HG03558 (cell line): ENCODE measurements at regions not wholly inside any gene's neighbourhood (a gene's known extent, or its start where the extent isn't known, plus 50 kb on each side); places are given as distances from the start of the nearest gene placed in this dataset.
"Not testable (repeated sequence)": the region's sequence is repeated elsewhere in the genome, so short reads cannot be mapped to it uniquely, and the experiment has no call there.

Experiments
- ATAC-seq: cut with Tn5 transposase; IDR thresholded peaks from one replicate; pipeline ENCODE4 v1.9.1; 2021; ENCODE audit warnings: moderate number of reproducible peaks; ENCODE audit not compliant: unreplicated experiment; ENCODE audit errors: extremely low read depth

DNA sequence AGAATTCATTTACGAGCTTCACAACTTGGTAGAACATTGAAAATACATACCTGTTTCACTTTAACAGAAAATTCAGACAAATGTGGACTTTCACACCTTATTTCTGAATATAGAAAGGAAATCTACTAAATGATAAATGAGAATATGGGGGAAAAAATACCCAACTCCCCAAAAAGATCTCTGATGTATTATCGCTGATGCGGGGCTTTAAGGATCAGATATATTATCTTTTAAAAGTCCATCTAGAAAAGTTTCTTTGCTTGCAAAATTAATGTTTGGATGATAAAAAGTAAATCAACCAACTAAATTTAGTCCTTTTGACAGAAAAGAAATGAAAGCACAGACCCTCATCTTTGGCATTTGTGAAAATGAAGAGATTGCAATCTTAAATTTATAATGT, 540.1 kb upstream of the CHAC2 start:
- no peak for ATAC-seq

DNA sequence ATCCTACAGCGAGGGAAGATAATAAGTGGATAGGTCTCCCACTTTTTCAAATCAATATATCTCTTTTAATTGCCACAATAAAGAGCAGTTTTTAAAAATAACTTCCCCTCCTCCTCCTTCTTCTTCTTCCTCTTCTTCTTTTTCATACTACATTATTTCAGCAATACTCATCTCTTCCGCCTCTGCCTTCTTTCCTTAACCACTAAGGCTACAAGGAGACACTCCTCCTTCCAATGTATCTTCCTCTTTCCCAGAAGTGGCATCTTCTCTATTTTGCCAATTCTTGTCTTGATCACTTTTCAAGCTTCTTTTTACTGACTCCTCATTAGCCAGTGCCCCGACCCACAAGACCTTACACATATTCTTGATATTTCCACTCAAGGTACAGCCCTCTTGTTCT, 546.6 kb upstream of the CHAC2 start:
- no peak for ATAC-seq

DNA sequence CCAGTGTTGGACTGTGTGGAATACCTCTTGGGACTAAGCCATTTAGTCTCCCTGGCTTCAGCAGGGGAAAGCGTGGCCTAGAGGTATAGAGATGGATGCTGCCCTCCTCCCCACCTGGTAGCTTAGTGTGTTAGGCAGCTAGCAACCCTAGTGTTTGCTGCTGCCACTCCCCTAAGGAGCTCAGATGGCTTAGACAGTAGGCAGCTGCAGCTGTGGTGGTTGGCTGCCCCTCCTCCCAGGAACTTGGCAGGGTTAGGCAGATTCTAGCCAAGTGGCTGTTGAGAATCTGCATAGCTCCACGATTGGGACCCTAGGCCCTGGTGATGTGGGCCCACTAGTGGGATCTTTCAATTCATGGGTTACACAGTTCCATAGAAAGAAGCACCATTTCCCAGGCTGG, 550.4 kb upstream of the CHAC2 start:
- no peak for ATAC-seq

DNA sequence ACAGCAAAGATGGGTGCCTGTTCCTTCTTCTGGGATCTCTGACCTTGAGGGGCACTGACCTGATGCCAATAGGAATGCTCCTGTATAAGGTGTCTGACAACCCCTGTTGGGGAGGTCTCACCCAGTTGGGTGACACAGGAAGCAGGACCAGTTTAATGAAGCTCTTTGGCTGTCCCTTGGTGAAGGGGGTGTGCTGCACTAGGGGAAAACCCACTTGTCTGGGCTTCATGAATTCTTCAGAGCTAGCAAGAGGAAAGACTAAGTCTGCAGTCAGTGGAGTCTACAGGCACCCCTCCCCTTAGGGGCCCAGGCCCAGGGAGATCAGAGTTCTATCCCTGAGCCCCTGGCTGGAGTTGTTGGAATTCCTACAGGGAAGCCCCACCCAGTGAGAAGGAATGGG, 550.8 kb upstream of the CHAC2 start:
- no peak for ATAC-seq

DNA sequence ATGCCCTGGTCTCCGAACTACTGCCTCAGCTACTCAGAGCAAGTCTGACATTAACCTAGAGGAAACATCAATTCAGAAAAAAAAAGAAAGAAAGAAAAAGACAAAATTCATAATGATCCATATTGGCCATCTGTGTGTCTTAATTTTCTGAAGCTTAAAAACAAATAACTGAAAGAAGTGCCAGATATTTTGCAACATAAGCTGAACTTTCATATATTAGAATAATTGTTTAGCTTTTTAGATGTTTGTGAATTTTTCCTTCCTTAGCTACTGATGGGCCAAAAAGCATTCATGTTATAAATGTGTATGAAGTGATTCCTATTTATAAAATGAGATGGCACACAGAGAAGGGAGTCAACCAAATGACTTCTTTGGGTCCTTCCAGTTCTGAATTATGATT, 555.0 kb upstream of the CHAC2 start:
- no peak for ATAC-seq

DNA sequence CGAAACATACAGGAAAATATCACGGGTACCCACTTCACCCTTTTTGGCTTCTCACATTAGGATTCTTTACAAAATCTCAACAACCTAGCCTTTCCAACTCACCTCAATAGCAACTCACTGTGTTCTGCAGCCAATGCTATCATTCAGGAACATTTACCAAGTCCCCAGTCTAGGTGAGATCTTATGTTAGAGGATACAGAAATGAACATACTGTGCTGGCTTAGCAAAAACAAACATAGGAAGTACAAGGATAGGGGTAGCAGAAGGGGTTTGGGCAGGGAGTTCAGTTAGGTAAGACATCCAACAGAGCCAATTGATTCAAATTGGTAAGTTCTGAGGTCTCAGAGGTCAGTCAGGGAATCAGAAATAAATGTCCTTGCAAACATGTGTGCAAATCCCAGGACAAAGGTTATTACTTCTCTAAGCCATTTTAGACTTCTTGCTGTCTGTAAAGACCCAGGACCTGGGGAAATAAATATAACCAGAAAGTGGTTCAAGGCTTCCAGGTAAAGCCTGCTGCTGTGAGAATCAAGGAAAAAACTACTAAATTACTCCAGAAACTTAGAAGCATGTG, 556.3 kb upstream of the CHAC2 start:
- no peak for ATAC-seq

DNA sequence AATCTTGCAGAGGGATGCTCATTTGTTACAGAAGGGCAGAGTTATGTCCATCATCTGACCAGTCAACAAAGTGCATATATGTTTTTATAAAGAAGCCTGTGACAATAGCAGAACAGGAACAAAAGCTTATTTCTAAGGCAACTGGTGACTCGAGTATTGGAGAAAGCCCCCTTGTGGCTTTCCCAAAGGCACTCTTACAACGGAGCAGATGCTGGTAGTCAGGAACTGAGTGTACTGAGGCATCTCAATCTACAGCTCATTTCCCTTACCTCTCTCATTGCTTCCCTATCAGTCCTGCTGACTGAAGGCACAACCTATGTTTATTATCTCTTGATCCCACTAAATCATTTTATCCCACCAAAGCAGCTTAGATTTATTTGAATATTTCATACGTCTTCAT, 557.1 kb upstream of the CHAC2 start:
- ATAC-seq = no peak

DNA sequence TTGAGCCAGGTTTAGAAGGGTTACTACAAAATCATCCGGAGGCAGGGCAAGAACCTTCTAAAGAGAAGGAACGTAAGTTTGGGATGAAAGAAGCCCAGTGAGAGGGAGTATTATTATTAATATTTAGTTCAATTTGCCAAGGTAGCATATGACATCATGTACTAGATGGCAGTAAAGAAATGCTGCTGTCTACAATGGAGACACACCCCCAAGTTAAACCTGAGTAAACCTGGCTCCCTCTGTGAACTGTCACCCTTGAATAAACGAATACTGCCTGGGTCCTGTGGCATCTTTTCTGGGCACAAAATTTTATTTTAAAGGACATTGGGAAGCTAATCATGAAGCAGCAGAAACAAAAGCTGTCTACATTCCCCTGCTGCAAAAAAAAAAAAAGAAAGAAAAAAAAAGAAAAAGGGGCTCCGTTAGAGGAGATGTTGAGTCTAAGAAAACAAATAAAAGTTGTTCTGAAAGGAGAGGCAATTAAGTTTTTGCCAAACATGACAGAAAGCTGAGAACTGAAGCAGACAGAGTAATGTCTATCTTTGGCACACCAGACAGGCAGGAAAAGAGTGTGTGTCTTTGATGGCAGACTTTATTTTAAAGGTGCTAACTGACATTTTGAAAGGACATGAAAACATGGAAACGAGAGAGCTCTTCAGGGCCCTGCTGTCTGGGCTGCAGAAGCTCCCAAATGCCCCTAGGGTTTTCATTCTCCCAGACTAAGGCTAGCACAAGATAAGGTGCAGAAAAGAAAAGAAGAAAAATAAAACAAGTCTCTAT, 557.7 kb upstream of the CHAC2 start:
- no peak for ATAC-seq

DNA sequence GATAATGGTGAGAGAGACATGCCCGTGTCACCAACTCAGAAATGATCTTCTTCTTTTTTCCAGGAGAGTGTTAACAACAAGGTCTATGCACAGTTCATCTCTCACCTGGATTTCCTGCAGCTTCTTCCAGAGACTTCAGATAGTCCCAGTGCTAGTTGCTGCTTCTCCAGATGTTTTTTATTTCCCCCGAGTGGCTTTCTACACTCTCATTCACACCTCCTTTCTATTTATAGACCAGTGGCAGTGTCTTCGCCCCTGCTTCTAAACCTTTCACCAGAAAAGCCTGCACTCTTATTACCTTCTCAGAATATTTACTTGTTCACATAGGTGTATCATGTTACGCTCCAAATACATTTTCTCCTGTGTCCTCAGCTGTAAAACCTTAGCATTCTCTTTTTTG, 558.8 kb upstream of the CHAC2 start:
- ATAC-seq = no peak

DNA sequence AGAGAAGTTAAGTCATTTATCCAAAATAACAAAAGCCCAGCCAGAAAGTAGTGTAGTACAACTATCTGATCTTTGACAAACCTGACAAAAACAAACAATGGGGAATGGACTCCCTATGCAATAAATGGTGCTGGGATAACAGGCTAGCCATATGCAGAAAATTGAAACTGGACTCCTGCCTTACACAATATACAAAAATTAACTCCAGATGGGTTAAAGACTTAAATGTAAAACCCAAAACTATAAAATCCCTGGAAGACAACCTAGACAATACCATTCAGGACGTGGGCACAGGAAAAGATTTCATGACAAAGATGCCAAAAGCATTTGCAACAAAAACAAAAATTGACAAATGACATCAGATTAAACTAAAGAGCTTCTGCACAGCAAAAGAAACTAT, 561.4 kb upstream of the CHAC2 start:
- not testable (repeated sequence) for ATAC-seq

DNA sequence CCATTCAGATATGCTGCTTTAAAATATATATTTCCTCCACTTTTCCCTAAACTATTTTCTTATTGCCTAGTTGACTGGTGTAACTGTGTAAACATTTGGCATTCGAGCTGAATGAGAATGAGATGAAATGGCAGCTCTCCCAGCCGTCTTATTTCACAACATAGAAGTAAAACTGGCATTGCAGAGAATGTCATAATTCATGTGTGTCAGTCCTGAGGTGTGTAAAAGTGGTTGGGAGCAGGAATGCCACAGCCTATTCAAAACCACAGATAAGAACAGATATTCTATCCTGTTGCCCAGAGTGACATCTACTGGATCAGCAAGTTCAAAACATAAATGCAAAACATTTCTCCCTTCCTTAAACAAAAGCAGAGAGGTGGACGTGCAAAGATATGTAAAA, 565.5 kb upstream of the CHAC2 start:
- no peak for ATAC-seq

DNA sequence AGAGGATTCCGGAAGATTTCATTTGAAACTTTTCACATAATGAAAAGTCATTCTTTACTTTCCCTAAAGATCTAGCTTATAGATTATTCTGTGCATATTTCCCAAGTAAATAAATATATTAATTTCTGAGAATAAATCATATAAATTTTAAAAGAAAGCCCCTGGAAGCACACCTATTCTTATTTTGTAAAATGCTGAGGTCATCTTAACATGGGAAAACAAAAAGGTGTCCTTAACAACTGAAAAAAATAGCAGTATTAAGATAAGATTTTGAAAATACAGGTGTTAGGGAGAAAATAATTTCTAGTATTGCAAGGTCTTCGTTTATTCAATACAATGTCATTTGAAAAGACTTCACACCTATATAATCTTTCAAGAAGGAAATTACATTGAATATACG, 567.5 kb upstream of the CHAC2 start:
- ATAC-seq = no peak

DNA sequence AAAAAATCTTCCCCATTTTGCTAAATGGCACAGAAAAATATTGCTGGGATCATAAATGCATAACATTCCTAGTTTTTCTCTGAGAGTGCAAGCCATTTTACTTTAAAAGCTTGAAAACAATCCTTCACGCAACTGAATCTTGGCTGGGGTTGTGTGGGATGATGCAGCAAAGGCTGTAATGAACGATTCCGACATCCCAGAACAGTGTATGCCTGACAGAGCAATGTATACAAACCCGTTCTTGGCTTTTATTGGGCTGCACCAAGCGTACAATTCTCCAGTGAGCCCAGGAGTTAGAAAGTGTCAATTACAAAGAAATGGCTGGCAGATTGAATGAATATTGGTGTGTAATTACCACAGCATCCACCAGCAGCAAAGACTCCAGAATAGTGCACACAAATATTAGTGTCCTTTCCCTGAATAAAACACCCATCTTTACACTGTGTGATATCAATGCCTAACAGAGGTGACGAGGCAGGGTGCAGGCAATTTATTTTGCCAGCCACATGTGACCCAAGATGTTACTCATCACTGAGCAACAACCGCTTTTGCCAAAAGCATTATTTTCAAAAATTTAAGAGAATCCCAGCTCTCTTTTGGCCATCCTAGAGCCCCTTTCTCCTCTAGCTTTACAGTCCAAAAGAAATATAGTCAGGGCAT, 578.6 kb upstream of the CHAC2 start:
- no peak for ATAC-seq

DNA sequence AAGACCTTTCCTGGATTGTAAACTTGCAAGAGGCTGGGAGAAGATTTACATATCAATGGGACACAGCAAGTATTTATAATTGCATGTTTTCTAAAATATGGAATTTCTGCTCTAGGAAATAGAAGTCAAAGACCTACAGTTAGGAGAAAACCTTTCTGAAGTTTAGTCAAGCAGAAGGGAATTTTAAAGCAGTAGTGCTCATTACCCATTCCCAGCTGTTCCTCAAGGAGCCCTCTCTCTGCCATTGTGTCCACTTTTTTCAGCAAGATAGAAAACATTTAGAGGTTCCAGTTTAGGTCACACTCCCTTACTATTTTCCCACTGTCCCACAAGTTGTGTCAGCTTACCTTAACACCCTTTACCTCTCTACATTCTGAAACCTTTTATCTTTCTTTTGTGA, 584.0 kb upstream of the CHAC2 start:
- ATAC-seq = no peak

DNA sequence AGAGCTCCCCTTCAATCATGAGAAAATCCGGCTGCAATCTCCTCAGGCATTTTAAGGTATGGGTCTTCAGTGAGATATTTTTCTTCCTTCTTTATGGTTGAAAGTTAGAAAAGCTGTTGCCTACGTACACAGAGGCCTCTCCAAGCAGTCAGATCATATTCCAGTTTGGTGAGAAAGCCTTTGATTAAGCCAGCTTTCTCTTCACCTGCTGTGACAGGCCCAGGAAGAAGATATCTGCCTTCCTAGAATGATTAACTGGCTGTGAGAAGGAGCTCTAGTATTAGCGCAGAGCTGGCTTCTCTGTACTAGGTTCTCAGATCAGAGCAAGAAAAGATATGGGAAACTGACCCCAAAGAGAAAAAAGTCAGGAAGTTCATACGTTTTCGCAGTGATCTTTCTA, 585.0 kb upstream of the CHAC2 start:
- no peak for ATAC-seq

DNA sequence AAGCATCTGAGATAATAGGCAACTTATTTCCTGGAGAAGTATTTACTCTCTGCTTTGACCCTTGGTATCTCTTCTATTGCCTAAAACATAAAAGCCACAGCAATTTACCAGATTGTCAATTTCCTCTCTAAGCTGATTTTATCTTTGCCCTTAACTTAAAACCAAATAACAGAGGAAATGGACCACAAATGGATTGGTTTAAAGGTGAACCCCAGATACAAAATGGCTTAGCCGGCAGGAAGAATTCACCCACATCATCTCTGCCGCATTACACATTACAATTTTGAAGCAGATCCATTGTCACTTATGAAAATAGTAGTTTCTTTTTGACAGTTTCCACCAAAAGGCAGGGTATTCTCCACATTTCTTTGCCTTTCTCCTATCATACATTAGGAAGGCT, 585.8 kb upstream of the CHAC2 start:
- ATAC-seq = no peak

DNA sequence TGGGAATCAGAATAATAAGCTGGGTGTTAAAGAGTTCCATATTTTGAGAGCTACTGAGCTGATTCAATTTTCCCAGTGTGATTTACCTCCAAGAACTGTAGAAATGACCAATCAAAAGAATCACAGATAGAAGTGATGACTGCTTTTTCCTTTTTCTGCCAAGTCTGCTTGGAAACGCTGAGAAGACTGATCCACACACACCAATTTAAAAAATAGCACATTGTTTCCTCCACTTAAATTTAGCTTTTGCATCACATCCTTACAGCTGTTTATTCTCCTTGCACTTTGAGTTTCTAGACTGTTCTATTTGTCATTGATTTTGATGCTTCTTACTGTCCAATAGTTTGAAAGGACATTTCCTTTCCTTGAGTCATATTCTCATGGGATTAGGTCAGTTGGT, 590.3 kb upstream of the CHAC2 start:
- ATAC-seq = no peak

DNA sequence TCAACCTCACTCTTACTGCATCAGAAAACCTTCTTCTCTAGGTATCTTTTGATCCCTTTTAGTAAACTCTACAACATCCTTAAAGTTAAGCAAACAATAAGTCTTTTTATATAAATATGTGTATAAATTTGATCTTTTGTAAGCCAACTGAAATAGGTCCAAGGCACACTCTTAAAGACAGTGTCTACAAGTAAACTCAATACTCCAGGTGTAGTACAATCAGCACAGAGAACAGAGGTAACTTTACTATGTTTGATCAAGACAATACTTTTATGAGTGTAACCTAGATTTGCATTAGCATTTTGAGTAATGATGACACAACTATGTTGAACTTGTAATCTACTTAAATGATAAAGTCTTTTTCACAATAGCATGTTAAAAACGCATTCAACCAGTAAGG, 593.1 kb upstream of the CHAC2 start:
- ATAC-seq = no peak

DNA sequence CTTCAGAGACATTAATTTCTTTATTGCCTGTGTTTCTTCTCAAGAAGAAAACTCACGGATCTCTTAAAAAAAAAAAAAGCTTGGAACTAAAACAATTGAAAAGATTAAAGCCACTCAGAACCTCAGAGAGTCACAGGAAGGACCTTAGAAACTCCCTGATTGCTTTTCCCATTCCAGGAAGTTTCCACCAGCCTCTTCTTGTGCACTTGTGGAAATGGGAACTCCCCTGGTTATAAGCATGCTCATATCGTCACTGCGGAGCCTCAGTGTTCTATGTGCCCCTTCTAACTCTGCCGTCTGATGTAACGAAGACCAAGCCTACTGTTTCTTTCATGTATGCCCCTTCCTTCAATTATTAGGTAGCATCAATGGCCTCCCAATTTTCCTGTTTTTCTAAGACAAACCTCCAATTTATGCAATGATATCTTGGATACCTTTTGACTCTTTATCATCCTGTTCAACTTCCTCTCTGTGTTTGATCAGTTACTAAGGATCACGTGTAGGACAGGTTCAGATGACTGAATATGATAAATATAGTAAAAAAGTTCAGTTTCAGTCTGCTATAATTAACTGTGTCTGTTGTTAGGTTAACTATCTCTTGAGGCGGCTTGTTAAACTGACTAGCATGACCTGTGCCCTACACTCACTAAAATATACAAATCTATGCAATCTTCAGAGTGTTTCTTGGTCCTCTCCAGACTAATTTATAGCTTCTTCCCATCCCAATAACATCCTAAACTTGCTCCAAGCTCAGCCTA, 593.7 kb upstream of the CHAC2 start:
- ATAC-seq = no peak

DNA sequence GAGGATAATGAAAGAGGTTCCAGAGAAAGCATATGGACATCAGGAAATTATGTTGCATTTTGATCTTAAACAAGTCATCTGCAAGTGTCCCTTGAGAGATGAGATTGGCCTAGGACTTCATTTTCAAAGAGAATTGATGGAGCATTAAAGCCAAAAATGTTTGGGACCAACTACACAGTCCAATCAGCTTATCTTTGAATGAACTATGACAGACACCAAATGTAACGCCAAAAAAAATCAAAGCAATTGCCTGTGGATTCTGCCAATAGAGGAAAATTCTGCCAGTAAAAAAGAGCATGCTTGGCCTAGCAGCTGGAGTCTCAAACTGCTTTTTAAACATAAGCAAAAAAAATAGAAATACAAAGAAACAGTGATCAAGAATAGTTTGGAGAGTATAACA, 594.5 kb upstream of the CHAC2 start:
- ATAC-seq = no peak

DNA sequence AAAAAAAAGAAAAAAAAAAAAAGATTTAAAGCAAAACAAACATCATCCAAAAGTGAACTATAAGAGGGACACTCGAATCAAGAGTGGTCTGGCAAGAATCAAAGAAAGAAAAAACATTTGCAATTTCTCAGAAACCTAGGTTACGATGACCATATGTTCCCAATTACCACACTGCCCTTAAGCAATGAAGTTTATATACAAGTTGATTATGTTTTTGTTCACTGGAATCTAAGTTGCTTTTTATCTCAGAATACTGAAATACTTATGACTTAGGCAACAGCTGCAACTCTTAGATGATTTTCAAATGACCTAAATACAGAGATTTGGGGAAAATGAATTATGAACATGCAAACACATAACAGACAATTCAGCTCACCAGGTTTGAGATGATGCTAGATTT, 597.1 kb upstream of the CHAC2 start:
- no peak for ATAC-seq
